H9 (cell line): ENCODE measurements at regions not wholly inside any gene's neighbourhood (a gene's known extent, or its start where the extent isn't known, plus 50 kb on each side); places are given as distances from the start of the nearest gene placed in this dataset.

Source experiments
- DNase-seq: peaks from one replicate; pipeline ENCODE4 v3.0.0-alpha.2; 2017
- H2AFZ ChIP-seq: one replicate; pipeline ENCODE4 v1.6.1; 2013; ENCODE audit warnings: mild to moderate bottlenecking, low read length, control low read depth, moderate library complexity
- H2AK5ac ChIP-seq: 2 replicates; pipeline ENCODE4 v1.6.1; 2013; ENCODE audit warnings: low read length, control low read depth, mixed read lengths; ENCODE audit not compliant: insufficient read length
- H2BK120ac ChIP-seq: one replicate; pipeline ENCODE4 v1.6.1; 2013; ENCODE audit warnings: low read depth, mild to moderate bottlenecking, low read length, control low read depth, inconsistent platforms; ENCODE audit not compliant: poor library complexity, severe bottlenecking
- H2BK12ac ChIP-seq: 2 replicates; pipeline ENCODE4 v1.6.1; 2013; ENCODE audit warnings: low read length, control low read depth, mixed read lengths, low read depth; ENCODE audit not compliant: insufficient read length
- H2BK15ac ChIP-seq: 2 replicates; pipeline ENCODE4 v1.6.1; 2013; ENCODE audit warnings: low read depth, low read length, control low read depth
- H2BK20ac ChIP-seq: one replicate; pipeline ENCODE4 v1.6.1; 2013; ENCODE audit warnings: low read depth, mild to moderate bottlenecking, low read length, control low read depth, inconsistent platforms; ENCODE audit not compliant: poor library complexity, severe bottlenecking
- H2BK5ac ChIP-seq: 2 replicates; pipeline ENCODE4 v1.6.1; 2013; ENCODE audit warnings: low read length, control low read depth, mixed read lengths; ENCODE audit not compliant: insufficient read length
- H3K14ac ChIP-seq: 2 replicates; pipeline ENCODE4 v1.6.1; 2013; ENCODE audit warnings: low read length, control low read depth; ENCODE audit not compliant: insufficient read depth
- H3K18ac ChIP-seq: 2 replicates; pipeline ENCODE4 v1.6.1; 2013; ENCODE audit warnings: low read depth, mild to moderate bottlenecking, mixed read lengths, low read length, control low read depth; ENCODE audit not compliant: insufficient read length
- H3K23ac ChIP-seq: 2 replicates; pipeline ENCODE4 v1.6.1; 2013; ENCODE audit warnings: low read length, control low read depth, mixed read lengths, low read depth; ENCODE audit not compliant: insufficient read length
- H3K23me2 ChIP-seq: 2 replicates; pipeline ENCODE4 v1.6.1; 2013; ENCODE audit warnings: low read depth, mild to moderate bottlenecking, mixed read lengths, low read length, control low read depth; ENCODE audit not compliant: insufficient read length, poor library complexity, severe bottlenecking
- H3K27ac ChIP-seq: 2 replicates; pipeline ENCODE4 v1.5.1; 2013; ENCODE audit warnings: low read length, control low read depth, mixed read lengths, low read depth; ENCODE audit not compliant: insufficient read length
- H3K27me3 ChIP-seq: 2 replicates; pipeline ENCODE4 v1.6.1; 2013; ENCODE audit warnings: low read length, control low read depth, inconsistent platforms; ENCODE audit not compliant: insufficient read depth
- H3K4ac ChIP-seq: 2 replicates; pipeline ENCODE4 v1.6.1; 2013; ENCODE audit warnings: low read depth, mild to moderate bottlenecking, control low read depth, inconsistent platforms, low read length, moderate library complexity
- H3K4me1 ChIP-seq: 2 replicates; pipeline ENCODE4 v1.6.1; 2013; ENCODE audit warnings: low read length, control low read depth, inconsistent platforms; ENCODE audit not compliant: insufficient read depth
- H3K4me2 ChIP-seq: 2 replicates; pipeline ENCODE4 v1.6.1; 2013; ENCODE audit warnings: low read length, control low read depth, mixed read lengths; ENCODE audit not compliant: insufficient read length, insufficient read depth
- H3K56ac ChIP-seq: 2 replicates; pipeline ENCODE4 v1.6.1; 2013; ENCODE audit warnings: low read depth, mild to moderate bottlenecking, mixed read lengths, low read length, control low read depth; ENCODE audit not compliant: insufficient read length
- H3K79me1 ChIP-seq: 2 replicates; pipeline ENCODE4 v1.6.1; 2013; ENCODE audit warnings: low read depth, mild to moderate bottlenecking, moderate library complexity, low read length, control low read depth, inconsistent platforms; ENCODE audit not compliant: insufficient read depth, poor library complexity, severe bottlenecking
- H3K79me2 ChIP-seq: 2 replicates; pipeline ENCODE4 v1.6.1; 2013; ENCODE audit warnings: low read length, control low read depth, inconsistent platforms; ENCODE audit not compliant: insufficient read depth
- H3K9ac ChIP-seq: 2 replicates; pipeline ENCODE4 v1.6.1; 2013; ENCODE audit warnings: low read length, control low read depth, mixed read lengths; ENCODE audit not compliant: insufficient read length; ENCODE audit errors: extremely low read depth
- H3K9me3 ChIP-seq: one replicate; pipeline ENCODE4 v1.6.1; 2013; ENCODE audit warnings: low read depth, low read length, inconsistent platforms; ENCODE audit not compliant: control insufficient read depth
- H3T11ph ChIP-seq: one replicate; pipeline ENCODE4 v1.6.1; 2013; ENCODE audit warnings: mild to moderate bottlenecking, low read length, control low read depth, inconsistent platforms
- H4K20me1 ChIP-seq: one replicate; pipeline ENCODE4 v1.6.1; 2013; ENCODE audit not compliant: control insufficient read depth, insufficient read length, insufficient read depth
- H4K5ac ChIP-seq: 2 replicates; pipeline ENCODE4 v1.6.1; 2013; ENCODE audit warnings: low read depth, mild to moderate bottlenecking, mixed read lengths, low read length, control low read depth; ENCODE audit not compliant: insufficient read length
- H4K8ac ChIP-seq: replicated peaks from 2 replicates; pipeline ENCODE4 v1.6.1; 2013; ENCODE audit warnings: low read length, control low read depth, mixed read lengths, low read depth; ENCODE audit not compliant: insufficient read length
- H4K91ac ChIP-seq: 2 replicates; pipeline ENCODE4 v1.6.1; 2013; ENCODE audit warnings: low read depth, mild to moderate bottlenecking, moderate library complexity, mixed read lengths, low read length, control low read depth; ENCODE audit not compliant: insufficient read length
- H3K27ac Mint-ChIP-seq, 3 experiments: 2 replicates in 2 of 3; 3 replicates in 1 of 3; pipeline ENCODE4 v1.8.0; 2020 to 2021; ENCODE audit warnings: mixed read lengths in 3 of 3, mild to moderate bottlenecking in 1 of 3, moderate library complexity in 1 of 3
- H3K27me3 Mint-ChIP-seq: 2 replicates; pipeline ENCODE4 v1.8.0; 2021; ENCODE audit warnings: low read depth, mild to moderate bottlenecking, moderate library complexity, mixed read lengths
- H3K36me3 Mint-ChIP-seq, 3 experiments: 2 replicates in 2 of 3; 3 replicates in 1 of 3; pipeline ENCODE4 v1.8.0; 2020 to 2021; ENCODE audit warnings: low read depth in 3 of 3, mixed read lengths in 3 of 3; ENCODE audit not compliant: insufficient read depth in 1 of 3
- H3K4me1 Mint-ChIP-seq, 2 experiments: 2 replicates each; pipeline ENCODE4 v1.8.0; 2020; ENCODE audit warnings: mixed read lengths in 2 of 2
- H3K4me3 Mint-ChIP-seq, 2 experiments: 2 replicates in 1 of 2; 3 replicates in 1 of 2; pipeline ENCODE4 v1.8.0; 2020 to 2021; ENCODE audit warnings: mild to moderate bottlenecking in 2 of 2, mixed read lengths in 2 of 2, moderate library complexity in 1 of 2
- H3K9me3 Mint-ChIP-seq, 2 experiments: 2 replicates in 1 of 2; 3 replicates in 1 of 2; pipeline ENCODE4 v1.8.0; 2020; ENCODE audit warnings: mild to moderate bottlenecking in 2 of 2, mixed read lengths in 2 of 2, moderate library complexity in 1 of 2
- WGBS: extraction: QIAGEN DNeasy Blood & Tissue Kit; methylation state at CpG from one replicate; pipeline ENCODE4 v1.1.7; 2013; ENCODE audit warnings: missing lambda C conversion rate, low lambda C conversion rate, mixed read lengths; ENCODE audit not compliant: insufficient read length; ENCODE audit errors: extremely low coverage; 5-methylcytosine and 5-hydroxymethylcytosine counted together
- TF ChIP-seq, protein P1 (sequence below): fragments of 200-600 bp; sonication (generic); conservative IDR thresholded peaks from 3 replicates; pipeline ENCODE4 v1.8.0; 2021; ENCODE audit warnings: antibody characterized with exemption, mild to moderate bottlenecking

- Histone ChIP-seq H3K14ac (no peak overlapping the region), H3K23ac (no peak overlapping the region), H3K18ac (no peak overlapping the region), H3K56ac (no peak overlapping the region), H2BK12ac (no peak overlapping the region), H3K27ac (no peak overlapping the region), H3K4me2 (no peak overlapping the region), H3K9me3 (no peaks in the 10 kb centered on the region), H3K9ac (no peak overlapping the region), H3K23me2 (no peaks in the 10 kb centered on the region), H2AK5ac (no peak overlapping the region), H4K91ac (no peak overlapping the region), H3T11ph (no peak overlapping the region), H2BK5ac (no peak overlapping the region), H3K4ac (no peak overlapping the region), H3K4me1 (peaks cover 4% of the 10 kb centered on the region; the same call in 1 of the 2 replicates), H4K5ac (no peak overlapping the region), H3K27me3 (no peaks in the 10 kb centered on the region), H3K79me1 (no peaks in the 10 kb centered on the region), H2BK20ac (no peak overlapping the region), H4K8ac (no peak overlapping the region), H2BK120ac (no peak overlapping the region), H2AFZ (no peak overlapping the region), H2BK15ac (no peak overlapping the region), H3K79me2 (no peaks in the 10 kb centered on the region), H4K20me1 (no peaks in the 10 kb centered on the region)
- no peaks in the 10 kb centered on the region; a peak in 1 of 5 replicates for H3K9me3 Mint-ChIP-seq
- H3K27me3 Mint-ChIP-seq: peaks cover 3% of the 10 kb centered on the region
- H3K27ac Mint-ChIP-seq: no peak overlapping the region
- no peaks in the 10 kb centered on the region for H3K36me3 Mint-ChIP-seq
- DNase-seq: peak; percentile 21
- TF ChIP-seq, protein P1, sequence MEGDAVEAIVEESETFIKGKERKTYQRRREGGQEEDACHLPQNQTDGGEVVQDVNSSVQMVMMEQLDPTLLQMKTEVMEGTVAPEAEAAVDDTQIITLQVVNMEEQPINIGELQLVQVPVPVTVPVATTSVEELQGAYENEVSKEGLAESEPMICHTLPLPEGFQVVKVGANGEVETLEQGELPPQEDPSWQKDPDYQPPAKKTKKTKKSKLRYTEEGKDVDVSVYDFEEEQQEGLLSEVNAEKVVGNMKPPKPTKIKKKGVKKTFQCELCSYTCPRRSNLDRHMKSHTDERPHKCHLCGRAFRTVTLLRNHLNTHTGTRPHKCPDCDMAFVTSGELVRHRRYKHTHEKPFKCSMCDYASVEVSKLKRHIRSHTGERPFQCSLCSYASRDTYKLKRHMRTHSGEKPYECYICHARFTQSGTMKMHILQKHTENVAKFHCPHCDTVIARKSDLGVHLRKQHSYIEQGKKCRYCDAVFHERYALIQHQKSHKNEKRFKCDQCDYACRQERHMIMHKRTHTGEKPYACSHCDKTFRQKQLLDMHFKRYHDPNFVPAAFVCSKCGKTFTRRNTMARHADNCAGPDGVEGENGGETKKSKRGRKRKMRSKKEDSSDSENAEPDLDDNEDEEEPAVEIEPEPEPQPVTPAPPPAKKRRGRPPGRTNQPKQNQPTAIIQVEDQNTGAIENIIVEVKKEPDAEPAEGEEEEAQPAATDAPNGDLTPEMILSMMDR: no peak
- peaks cover 9 to 13% of the 10 kb centered on the region in 2 experiments for H3K4me1 Mint-ChIP-seq
- no peak overlapping the region for H3K4me3 Mint-ChIP-seq
- WGBS: no CpG with 5 or more reads among the region's 2 CpGs
These were observed 142.3 kb downstream of the RGS9 start for GRCh38 chr17:65279456-65279855.
